GM12892 (cell line): ENCODE measurements at regions not wholly inside any gene's neighbourhood (a gene's known extent, or its start where the extent isn't known, plus 50 kb on each side); places are given as distances from the start of the nearest gene placed in this dataset.

Source experiments
- POLR2A ChIP-seq: IDR thresholded peaks from 2 replicates; pipeline ENCODE4 v1.6.1; 2011; ENCODE audit warnings: low read depth, low read length, control low read depth
- POLR2AphosphoS5 ChIP-seq: IDR thresholded peaks from 2 replicates; pipeline ENCODE4 v1.6.1; 2011; ENCODE audit warnings: low read depth, low read length, control low read depth
- TAF1 ChIP-seq: IDR thresholded peaks from 2 replicates; pipeline ENCODE4 v1.6.1; 2011; ENCODE audit warnings: low read depth, mild to moderate bottlenecking, control low read depth, low read length, borderline replicate concordance

- TF ChIP-seq POLR2A (no peak), POLR2AphosphoS5 (no peak), TAF1 (no peak)
Measured at GRCh38 chrX:43559644-43560043, 96.5 kb upstream of the MAOA start.
